NCI-H510A (cell line): ENCODE measurements at regions not wholly inside any gene's neighbourhood (a gene's known extent, or its start where the extent isn't known, plus 50 kb on each side); places are given as distances from the start of the nearest gene placed in this dataset.

Source experiments
- DNase-seq: peaks from one replicate; lab custom pipeline; 2025; lab: John Stamatoyannopoulos, UW

DNA sequence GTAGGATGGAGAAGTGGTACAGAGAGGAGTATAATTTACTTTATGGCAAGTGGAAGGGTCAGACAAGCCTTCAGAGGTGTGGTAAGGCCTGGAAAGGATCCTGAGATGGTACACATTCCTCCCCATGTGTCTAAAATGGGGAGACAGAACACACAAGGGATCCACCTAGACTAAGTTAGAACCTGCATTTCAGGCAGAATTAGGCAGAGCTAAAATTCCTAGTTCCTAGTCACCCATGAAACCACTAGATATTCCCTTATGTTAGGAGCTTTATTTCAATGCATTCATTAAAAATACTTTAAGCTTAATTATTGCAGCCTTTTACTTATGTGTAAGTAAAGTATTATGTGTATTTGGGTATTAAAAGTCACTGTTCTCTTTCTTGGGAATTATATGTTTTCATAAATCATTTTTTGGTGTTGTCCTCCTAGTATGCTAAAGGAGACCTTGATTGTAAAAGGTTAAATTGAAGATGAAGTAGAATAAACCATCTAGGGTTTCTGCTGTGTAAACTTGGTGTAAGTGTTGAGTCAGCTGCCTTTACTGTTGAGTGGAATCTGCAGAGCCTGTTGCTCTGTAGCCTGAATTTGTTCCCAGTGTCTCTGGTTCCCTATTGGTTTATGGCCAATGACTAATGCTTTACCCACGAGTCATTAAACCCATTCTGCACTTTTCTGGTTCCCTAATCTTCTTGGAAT, 423.2 kb downstream of the ATP23 start:
- DNase-seq, result no peak

DNA sequence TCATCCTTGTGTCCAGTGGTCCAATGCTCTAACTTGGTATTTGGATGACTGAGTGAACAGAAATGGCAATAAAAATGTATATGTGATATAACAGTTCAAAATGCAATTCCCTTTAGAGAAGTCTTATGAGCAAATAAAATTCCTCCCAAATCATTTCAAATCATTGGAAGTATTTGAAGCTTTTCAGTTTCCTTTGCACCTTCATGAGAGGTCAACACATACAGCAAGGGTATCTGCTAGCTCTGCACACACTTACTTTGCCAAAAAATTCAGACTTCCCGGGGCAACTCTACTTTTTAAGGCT, 423.7 kb downstream of the ATP23 start:
- no peak for DNase-seq

DNA sequence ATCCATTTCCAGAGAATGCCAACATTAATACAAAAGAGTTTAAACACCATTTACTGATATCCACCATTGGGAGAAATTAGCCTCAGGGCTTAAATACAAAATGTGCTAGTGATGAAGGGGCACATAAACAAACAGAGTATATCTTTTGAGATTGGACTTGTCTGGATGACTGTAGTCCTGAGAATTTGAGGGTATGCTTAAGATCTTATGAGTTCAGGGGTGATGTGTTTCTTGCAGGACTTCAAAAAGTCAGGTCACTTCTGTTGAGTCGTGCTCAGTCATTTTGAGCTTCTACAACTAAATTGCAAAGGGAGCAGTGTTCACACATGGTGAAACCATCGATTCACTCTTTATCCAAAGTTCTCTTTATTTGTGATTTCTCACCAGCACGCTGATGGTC, 425.7 kb downstream of the ATP23 start:
- no peak for DNase-seq

DNA sequence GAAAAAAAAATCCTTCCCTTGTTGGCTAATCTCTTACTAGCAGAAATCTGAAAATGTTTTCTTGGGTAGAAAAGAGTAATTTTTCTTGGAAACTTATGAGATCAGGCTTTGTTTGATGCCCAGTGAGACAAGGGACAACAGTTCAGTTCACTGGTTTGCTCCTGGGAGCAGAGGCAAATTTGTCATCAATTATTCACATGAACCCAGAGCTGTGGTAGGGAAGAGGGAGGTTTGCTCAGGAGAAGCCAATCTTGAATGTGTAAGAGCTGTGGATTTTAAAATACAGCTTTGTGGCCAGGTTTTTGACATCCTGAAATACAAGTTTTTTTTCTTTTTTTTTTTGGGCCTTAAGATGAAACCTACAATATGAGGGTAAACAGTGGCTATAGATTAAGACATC, 426.6 kb downstream of the ATP23 start:
- no peak for DNase-seq

DNA sequence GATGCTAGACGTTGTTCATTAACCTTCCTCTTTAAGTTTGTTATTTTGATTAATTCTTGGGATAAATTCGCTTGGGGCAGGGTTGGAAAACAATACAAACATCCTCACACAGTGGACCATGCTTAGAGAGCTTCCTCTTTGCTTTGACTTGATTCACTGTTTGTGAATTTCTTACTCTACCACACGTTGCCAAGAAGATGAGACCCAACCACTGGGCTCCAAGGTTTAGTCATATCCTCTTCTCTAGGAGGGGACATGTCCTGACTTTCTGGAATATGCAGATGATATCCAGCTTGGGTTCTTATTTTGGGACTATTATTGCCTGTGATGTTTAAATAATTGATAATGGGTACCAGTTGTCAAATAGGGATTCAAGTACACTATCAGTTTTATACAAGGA, 428.2 kb downstream of the ATP23 start:
- no peak for DNase-seq

DNA sequence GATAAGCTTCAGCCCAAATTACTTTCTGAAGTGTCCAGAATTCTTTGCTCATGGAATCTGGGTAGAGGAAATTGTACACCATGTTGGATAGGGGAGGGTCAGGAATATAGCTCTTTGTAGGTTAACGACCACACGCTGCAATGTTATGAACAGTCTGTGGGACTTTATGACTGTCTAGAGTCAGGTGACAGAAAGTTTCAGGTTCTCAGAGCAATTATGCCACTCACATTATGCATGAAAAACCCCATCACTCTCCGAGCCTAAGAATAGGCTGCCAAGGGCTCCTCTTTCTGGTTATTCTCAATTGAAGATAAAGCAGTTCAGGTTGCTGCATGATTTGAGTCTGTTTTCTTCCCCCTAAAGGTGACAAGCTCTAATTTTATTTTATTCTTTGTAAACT, 430.9 kb downstream of the ATP23 start:
- no peak for DNase-seq

DNA sequence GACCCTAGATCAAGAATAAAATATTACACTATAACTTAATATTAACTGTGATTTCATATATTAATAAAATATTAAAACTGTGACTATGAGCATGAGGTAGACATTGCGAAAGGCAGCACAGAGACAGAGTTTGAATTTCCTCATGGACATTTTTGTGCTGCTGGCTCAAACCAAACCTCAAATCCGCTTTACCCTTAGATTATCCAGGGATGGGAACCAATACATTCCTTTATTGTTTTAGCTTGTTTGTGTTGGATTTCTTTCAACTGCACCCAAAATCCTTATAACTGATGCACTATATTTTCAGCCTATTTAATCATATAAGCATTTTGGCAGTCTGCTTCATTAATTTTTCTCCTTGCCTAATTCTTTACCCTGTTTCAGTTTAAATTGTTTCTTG, 436.7 kb downstream of the ATP23 start:
- no peak for DNase-seq

DNA sequence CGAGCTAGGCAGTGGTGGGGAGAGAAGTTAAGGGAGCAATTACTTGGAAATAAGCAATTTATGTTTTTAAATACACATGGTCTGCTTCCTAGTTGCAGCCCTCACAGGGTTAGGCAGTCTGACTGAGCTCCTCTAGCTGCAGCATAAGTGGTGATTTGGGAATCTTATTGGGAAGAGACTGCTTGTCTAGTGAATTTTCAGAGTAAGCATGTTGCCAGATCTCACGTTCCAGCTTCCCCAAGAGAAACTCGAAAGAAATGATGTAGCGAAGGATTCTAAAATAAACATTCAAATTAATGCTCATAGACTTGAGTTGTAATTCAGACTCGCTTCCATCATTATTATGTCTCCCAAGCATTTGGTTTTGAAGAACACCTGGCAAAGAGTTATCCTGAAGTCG, 440.2 kb downstream of the ATP23 start:
- no peak for DNase-seq

DNA sequence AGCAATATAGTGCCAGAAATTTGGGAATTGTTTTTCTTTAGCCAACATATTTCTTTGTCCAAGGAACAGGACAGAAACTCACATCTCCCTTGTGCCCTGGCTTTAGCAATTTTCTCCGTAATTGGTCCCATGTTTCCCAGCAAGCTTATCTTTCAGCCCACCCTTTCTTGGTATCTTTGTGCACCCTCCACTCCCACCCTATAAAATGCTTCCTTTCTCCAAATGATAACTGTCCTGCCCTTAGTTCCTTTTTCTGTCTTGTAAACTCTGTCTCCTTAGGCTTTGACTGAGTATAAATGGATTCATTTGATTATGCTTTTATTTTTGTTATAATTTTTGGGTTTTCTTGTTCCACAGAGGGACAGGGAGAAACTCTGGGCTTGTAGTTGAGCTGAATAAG, 442.8 kb downstream of the ATP23 start:
- DNase-seq, result no peak

DNA sequence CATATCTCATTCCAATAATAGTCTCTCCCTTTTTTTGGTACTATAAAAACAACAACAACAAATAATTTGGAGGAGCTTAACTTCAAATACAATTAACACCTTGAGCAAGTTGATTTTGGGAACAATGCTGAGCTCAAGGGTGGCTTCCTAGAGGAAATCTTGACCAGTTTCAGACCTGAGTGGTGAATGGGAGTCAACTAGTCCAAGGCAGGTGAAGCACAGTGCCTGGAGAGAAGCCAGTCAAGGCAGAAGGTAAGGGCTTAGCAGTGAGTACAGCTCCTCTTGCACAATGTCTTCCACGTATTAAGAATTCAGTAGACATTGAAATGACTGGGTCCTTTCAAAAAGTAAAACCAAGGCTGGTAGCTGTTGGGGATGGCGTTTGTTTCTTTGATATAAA, 444.8 kb downstream of the ATP23 start:
- no peak for DNase-seq

DNA sequence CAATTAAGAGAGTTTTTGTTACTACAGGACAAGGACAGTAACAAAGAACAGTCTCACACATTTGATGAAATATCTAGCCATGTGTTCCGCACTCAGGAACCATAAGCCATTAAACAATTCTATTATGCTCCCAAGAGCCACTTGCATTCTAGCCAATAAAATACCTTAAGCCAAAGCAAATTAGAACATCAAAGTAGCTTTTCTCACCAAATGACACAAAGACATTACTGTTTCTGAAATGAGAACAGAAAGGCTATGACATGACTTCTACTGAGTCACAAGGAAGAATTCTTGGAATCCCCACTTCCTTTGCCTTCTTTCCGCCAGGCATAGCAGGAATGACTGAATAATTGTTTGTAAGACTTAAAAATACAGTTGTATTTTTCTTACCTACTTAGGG, 445.8 kb downstream of the ATP23 start:
- DNase-seq, result no peak

DNA sequence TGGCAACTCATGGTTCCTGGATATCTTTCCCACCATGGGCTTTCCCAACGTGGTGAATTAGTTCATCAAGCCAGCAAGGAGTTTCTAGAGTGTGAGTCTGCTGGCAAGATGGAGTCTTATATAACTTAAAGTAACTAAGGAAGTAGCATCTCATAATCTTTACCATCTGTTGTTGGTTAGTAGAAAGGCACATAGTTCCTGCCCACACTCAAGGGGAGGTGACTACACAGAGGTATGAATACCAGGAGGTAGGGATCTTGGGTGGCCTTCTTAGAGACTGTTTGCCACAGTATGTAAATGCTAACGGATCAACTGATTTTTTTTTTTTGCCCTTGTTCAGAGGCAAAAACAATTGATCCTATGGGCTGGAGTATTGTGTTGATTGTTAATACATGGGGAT, 446.9 kb downstream of the ATP23 start:
- DNase-seq, result no peak

DNA sequence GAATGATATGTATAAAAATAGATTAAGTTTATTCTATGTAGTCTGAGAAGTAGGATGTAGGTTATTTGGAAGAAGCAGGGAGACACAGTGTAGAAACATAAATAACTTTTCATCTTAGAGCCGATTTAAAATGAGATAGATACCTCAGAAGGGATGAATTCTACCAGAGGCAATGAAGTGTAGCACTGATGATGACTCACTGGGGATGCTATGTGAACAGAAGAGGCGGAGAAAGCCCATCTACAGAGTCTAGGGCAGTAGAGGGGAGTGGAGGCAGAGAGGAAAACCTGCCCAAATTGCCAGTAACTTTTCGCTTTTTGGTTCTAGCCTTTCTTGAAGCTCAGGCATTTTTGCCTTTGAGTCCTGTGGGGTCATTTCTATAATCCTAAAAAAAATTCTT, 451.8 kb downstream of the ATP23 start:
- no peak for DNase-seq

DNA sequence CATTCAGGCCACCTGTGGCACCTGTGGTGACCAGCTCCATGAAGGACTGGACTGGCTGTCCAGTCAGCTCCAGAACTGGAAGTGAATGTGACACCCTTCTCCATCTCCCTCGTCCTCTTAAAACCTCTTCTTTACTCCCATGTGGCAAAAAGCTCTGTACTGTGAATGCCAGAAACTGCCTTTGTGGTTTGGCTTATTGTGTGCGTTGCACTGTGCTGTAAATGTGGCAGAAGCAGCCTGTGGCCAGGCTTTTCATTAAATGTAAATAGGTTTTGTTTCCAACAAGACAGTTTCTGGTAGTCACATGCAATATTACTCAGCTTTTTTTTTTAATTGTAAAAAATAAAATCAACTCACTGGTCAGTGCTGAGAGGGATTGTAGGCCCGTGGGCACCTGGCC, 453.7 kb downstream of the ATP23 start:
- DNase-seq, result no peak

DNA sequence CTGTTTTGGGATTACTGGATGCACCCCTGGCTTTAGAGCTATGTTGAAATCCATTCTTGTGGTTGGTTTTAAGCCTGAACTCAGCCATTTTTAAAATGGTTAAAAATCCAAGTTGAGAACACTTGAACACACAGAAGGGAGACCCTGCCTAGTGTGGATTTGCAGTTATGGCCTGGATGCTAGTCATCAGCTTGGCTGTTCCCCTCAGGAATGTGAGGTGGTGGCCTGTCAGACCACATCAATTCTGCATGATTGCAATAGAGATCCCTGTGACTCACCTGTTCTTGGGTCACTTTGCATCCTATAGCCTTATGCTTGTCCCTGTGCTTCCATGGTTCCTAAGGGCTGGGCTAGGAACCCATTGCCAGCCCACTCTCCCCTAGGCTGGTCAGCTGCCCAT, 454.1 kb downstream of the ATP23 start:
- DNase-seq, result no peak

DNA sequence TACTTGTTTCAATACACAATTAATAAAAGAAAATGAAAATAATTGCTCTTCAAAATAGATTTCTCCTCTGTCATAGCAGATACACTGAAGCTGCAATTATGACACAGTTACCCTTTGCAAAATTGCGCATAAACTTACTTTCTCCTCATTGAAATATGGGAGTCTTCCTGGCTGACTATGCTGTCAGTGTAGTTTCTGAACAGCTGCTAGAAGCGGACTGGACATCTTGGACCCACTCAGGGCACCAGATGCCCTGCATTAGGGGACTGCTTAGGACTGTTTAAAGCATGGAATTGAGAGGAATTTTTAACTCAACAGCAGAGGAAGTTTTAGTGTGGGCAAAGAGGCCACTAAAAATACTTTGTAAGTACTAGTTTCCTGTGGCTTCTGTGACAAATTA, 454.9 kb downstream of the ATP23 start:
- no peak for DNase-seq

DNA sequence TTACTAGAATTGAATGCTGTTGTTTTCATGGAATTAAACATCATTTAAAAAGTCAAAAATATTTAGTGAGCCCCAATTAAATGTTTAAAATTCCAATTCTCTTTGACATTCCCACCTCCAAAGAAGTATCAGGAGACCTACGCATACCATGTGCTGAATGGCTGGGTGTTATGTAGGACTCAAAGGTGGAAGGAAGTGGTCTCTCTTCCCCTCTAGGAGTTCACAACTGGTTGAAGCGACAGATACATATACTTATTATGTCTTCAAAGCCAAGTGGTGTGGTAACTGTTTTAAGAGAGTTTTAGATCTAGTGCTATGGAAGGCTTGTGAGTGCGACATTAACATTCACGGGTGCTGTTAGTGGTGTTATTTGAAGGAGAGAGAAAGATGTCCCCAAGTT, 464.0 kb downstream of the ATP23 start:
- no peak for DNase-seq

DNA sequence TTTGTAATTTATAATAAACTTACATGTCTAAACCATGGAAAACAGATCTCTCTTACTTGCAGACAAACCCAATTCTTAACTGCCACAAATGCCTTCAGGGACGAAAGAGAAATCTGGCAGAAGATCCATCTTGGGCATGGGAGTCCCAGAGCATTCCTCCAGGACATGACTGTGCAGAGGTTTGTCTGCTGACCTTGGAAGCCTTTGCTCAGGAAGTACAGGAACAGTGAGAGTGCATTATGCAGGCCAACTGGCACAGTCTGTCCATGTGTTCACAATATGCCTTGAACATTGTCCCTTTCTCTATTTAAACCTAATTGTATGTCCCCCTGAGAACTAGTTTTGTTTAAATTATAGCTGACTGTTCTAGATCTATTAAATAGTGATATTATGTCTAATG, 467.1 kb downstream of the ATP23 start:
- DNase-seq, result no peak

DNA sequence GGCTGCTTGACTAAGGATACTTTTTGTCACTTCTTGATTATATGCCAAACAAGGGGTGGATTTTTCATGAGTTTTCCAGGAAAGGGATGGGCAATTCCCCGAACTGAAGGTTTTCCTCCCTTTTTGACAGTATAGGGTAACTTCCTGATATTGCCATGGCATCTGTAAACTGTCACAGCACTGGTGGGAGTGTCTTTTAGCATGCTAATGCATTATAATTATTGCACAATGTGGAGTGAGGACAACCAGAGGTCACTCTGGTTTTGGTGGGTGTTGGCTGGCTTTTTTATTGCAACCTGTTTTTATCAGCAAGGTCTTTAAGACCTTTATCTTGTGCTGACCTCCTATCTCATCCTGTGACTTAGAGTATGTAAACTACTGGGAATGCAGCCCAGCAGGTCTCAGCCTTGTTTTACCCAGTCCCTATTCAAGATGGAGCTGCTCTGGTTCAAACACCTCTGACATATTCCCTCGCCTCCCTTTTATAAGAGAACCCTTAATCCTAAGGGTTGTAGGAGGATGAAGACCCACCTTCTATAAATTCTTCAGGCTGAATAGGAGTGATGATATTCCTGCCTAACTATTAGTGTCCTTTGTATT, 471.2 kb downstream of the ATP23 start:
- DNase-seq, result no peak

DNA sequence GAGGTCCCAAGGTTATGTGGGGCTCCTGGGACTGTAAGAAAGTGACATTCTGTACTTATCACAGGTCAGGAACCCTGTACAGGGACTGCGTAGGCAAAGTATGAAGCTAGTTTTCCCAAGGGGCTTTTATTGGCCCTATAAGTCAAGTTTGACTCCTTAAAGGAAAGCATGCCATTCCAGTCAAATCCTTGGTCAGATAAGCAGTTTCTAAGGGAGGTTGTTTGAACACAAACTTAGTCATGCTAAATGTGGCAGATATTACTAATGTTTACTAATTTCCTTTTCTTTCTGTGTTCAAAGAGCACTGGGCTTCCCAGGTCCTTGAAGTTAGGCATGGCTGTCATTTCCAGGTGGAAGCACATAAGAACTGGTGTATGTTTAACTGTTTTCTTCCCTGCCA, 472.4 kb downstream of the ATP23 start:
- no peak for DNase-seq

DNA sequence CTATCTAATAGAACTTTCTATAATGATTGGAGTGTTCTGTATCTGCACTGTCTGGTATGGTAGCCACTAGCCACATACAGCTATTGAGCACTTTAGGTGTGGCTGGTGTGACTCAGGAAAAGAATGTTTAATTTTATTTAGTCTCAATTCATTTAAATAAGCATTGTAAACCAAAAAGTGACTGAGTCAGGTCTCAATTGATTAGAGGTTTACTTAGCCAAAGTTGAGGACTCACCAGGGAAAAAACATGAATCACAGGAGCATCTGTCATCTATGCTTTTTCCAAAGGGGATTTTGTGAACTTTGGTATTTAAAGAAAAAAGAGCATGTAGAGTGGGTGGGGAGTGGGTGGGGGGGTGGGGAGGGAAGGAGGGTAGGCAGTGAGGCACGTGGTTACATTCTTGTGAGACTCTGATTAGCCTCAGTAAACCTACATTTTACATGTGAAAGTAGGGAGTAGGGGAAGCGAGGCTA, 473.1 kb downstream of the ATP23 start:
- DNase-seq, result no peak

DNA sequence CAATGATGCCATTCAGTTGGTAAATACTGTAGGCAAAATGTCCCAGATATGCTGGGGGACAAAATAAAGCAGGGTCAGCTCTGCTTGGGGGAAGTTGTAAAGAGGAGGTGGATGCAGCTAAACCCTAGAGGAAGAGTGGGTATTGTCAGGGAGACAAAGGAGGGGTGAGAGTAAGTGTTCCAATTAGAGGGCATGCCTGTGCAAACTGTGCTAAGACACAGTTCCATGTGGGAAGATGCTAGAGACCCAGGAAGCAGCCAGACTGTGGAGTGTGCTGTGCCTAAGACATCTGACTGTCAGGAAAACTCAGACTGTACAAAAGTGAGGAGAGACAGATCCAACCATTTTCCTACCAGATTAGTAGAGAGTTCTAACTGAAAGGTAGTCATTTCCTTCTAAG, 474.3 kb downstream of the ATP23 start:
- DNase-seq, result no peak

DNA sequence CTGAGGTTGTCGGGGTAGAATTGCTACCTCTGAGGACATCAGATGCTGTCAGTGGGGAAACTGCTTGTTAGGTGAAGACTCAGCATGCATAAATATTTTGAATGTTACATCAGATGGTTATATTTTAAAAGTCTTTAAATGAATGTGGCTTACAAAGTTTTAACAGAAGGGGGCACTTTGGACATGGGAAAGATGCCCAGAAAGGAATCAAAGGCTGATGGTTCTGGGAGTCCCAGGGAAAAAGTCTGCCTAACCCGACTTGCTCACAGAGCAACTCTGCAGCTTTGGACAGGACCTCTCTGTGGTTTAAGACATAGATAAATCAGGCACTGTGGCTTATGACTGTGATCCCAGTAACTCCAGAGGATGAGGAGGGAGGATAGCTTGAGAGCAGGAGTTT, 474.9 kb downstream of the ATP23 start:
- DNase-seq, result no peak

DNA sequence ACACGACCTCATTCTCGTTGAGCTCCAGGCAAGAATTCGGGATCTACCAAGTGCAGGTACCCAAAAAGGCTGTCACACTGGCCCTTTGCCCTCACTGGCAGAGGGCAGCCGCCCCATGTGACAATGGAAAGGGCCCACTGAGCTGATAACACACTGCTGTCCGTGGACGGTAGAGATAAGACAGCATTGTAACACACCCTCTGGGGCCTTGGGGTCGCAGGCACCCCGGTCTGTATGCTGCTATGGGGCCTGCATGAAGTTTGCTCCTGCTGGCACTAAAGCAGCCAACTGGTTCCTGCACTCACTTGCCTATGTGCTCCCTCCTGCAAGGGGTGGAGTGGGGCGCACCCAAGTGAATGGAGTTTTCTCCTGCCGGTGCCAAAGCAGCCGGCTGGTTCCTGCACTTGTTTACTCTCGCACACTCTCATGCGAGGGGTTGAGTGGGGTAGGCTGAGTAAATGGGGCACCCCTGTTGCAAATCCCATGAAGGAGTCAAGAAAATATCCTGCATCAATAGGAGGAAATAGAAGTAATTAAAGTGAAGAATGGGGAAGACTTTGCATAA, 477.9 kb downstream of the ATP23 start:
- DNase-seq, result no peak
